ENCODE measurements at regions not wholly inside any gene's neighbourhood (a gene's known extent, or its start where the extent isn't known, plus 50 kb on each side); places are given as distances from the start of the nearest gene placed in this dataset.
"Not testable (repeated sequence)": the region's sequence is repeated elsewhere in the genome, so short reads cannot be mapped to it uniquely, and the experiment has no call there.

DNA sequence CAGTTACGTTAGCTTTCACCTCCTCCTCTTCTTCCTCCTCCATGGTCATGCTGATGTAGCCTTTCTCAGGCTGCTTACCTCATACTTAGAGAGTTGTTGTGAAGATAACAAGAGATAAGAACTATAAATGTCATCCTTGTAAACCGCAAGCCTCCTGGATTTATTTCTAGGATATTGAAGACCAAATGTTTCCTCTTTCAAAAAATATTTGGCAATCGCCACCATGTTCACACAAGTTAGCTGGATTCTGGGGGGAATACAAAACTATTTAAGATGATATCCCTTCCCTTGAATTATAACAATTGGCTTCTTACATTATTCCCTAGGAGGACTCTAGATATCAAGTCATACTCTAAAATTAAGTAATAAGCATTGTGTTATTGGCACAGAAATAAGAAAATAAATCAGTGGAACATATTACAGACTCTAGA is 99.8 kb upstream of the PLEKHG1 start:
- no peak for DNase-seq

DNA sequence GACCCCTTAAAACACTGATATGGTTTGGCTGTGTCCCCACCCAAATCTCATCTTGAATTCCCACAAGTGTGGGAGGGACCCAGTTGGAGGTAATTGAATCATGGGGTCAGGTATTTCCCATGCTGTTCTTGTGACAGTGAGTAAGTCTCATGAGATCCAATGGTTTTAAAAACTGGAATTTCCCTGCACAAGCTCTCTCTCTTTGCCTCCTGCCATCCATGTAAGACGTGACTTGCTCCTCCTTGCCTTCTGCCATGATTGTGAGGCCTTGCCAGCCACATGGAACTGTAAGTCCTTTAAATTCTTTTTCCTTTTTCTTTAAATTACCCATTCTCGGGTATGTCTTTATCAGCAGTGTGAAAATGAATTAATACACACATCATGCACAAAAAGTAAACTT is 99.1 kb upstream of the PLEKHG1 start:
- DNase-seq = not testable (repeated sequence)

DNA sequence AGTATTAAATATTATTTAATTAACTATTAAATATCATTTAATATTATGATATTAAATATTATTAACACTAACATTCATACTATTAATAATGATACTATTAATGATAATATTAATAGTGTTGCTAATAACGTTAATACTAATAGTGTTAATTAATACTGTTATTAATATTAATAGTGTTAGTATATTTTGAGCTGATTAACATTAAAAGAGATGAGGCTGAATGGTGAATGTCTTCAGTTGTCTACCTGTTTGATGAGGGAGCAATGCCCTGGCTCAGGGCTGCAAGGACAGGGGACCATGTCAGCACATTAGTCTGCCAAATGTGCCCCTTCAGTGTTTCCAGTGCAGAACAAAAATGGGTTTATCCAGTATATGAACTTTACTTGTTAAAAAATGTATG is 96.6 kb upstream of the PLEKHG1 start:
- DNase-seq = no peak

DNA sequence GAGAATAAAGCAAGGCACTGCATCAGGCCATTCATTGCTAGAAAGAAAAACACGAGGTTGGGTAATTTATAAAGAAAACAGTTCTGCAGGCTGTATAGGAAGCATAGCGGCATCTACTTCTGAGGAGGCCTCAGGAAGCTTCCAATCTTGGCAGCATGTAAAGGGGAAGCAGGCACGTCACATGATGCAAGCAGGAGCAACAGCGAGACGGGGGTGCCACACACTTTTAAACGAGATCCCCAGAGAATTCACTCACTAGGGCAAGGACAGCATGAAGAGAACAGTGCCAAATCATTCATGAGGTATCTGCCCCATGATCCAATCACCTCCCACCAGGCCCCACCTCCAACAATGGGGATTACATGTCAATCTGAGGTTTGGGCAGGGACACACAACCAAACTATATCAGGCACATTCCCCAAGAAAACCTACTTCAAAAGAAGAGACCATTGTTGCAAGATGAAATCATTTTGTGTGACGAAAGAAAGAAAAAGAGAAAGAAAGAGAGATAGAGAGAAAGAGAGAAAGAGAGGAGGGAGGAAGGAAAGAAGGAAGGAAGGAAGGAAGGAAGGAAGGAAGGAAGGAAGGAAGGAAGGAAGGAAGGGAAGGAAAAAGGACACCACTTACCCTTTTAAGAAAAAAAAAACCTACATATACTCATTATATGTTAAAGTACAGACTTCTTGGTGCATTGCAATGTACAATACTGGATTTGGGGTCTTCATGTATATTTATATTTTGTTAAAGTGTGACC is 95.9 kb upstream of the PLEKHG1 start:
- DNase-seq = no peak

DNA sequence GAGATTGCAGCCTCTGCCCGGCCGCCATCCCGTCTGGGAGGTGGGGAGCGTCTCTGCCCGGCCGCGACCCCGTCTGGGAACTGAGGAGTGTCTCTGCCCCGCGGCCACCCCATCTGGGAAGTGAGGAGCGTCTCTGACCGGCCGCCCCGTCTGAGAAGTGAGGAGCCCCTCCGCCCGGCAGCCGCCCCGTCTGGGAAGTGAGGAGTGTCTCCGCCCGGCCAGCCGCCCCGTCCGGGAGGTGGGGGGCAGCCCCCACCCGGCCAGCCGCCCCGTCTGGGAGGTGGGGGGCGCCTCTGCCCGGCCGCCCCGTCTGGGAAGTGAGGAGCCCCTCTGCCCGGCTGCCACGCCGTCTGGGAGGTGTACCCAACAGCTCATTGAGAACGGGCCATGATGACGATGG is 92.3 kb upstream of the PLEKHG1 start:
- not testable (repeated sequence) for DNase-seq

DNA sequence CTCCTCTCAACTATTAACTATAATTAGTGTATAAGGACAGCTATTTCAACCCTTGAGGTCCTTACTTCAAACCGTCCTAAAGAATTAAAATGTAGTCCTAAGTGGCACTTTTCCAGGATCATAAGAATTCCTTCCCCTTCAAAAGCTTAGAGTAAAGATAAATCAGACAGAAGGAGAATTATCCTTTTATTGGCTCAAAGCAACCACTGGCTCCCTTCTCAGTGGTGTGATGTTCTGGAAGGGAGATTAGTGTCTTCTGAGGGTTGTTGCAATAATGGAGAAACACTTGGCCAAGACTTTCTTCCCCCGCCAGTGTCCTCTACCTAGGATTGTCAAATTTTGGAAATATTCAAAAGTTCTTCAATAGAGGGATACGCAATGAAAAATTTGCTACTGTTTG is 89.1 kb upstream of the PLEKHG1 start:
- no peak for DNase-seq

DNA sequence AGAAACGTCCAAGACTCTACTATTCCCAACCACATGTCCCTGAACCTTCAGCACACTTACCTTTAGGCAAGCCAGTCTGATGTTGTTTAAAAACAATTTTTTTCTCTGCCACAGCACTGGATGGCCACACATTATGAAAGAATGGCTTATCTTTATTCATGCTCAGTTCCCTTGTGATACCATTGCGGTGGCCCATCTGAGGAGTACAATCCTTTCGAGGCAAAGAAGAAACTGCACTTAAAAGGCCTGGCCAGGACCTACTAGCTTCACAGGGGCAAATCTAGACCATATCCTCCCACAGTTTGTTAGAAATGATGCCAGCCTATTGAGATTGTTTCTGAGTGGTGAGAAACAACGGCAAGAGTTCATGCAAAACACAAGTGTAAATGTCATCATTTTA is 88.4 kb upstream of the PLEKHG1 start:
- no peak for DNase-seq

DNA sequence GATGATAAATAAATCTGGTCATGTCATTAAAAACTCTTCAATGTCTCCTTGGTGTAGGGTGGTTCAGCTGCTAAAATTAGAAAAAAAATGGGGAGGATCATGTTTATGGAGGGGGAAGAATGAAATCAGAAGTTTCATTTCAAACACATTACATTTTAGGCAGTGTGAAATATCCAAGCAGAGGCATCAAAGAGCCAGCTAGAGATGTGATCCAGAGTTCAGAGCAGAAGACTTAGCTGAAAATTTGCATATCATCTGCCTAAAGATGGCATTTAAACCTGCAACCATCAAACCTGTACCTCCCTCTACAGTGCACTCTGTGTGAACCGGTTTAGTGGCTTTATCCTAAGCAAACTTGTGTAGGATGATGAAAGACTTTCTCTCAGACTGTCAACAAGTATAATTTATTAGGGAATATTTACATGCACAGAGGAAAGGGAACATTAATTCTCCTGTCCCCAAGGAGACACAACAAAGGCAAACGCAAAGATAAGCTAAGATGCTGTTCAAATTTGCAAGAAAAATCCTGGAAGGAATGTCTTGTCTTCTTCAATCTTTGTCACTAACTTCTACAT is 84.8 kb upstream of the PLEKHG1 start:
- DNase-seq = no peak

DNA sequence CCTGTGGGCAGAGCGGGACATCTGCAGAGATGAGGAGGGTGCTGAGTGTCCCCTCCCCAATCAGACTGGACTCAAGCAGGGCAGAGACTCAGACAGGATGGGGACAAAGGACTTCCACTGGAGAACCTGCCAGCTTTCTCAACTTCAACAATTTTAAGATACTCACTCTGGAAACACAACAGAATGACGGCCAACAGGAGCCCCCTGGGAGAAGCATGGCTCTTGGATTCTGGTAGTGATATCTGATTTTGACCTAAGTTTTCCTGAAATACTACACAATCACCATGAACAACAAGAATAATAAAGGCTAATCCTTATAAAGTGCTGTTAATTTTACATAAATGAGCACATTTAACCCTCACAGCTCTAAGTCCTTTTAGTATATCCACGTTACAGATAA is 83.5 kb upstream of the PLEKHG1 start:
- DNase-seq = no peak

DNA sequence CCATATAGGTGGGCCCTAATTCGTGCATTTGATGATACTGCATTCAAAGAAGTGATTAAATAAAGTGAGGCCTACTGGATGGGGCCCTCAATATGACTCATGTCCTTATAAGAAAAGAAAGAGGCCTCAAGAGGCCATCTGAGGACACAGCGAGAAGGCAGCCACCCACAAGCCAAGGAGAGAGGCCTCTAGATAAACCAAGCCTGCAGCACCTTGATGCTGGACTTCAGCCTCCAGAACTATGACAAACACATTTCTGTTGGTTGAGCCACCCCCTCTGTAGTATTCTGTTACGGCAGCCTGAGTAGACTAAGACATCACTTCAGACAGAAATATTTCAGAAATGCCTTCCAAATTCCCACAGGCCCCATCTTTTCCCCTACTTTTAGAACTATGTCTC is 82.5 kb upstream of the PLEKHG1 start:
- no peak for DNase-seq

DNA sequence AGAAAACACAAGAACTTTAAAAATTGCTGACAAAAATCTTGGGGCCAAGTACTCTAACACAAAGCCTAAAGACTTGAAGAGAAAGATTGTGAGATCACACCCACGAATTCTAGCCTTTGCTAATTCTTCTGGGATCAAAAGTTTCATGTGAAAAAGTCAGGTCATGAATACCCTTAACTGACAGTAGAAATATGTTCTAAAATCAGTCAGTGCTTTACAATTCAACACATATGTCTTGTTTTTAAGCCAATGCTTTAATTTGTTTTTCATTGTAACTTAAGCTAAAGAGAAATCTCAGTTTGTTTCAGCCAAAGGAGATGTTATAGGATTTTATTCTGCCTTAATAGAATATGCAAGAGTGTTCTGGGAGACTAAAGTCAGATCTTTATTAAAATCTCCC is 78.2 kb upstream of the PLEKHG1 start:
- DNase-seq = no peak

DNA sequence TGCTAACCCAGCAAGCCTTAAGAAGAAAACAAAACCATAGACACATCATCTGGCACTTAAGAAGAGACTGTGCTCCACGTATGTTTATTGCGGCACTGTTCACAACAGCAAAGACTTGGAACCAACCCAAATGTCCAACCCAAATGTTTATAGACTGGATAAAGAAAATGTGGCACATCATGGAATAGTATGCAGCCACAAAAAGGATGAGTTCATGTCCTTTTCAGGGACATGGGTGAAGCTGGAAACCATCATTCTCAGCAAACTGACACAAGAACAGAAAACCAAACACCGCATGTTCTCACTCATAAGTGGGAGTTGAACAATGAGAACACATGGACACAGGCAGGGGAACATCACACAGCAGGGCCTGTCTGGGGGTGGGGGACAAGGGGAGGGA is 76.5 kb upstream of the PLEKHG1 start:
- DNase-seq = not testable (repeated sequence)

DNA sequence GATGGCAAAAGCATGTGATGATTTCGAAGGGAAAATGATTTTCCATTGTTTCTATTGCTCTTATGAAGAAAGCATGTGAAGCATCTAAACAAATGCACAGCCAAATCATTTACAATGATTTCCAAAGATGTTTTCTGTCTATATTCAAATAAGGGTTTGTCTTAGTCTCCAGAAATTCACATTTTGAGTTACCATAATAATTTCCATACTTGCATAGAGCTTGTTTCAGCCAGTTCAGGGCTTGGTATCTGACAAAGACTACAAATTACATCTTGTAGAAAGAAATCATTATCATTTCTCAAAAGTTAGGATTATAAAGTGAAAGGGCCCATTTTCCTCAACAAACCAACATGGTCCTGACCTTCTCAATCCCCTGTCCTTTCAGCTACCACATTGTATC is 74.4 kb upstream of the PLEKHG1 start:
- no peak for DNase-seq

DNA sequence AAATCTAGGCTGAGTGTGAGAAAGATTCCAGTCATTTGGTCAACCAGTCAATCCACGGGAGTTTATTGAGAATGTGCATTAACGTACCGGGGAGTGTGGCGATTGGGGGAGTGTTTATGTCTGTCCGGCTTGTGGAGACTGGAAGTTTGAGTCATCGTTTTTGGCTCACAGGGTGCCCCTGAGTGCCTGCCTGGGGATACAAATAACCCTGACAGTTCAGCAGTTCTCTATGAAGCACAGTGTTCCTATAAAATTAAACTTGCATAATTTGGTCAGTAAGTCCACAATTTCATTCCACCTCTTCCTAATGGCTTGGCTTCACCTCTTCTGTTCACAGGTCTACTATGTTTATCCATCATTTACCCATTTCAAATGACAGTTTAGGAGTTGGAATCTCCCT is 72.6 kb upstream of the PLEKHG1 start:
- DNase-seq = no peak

DNA sequence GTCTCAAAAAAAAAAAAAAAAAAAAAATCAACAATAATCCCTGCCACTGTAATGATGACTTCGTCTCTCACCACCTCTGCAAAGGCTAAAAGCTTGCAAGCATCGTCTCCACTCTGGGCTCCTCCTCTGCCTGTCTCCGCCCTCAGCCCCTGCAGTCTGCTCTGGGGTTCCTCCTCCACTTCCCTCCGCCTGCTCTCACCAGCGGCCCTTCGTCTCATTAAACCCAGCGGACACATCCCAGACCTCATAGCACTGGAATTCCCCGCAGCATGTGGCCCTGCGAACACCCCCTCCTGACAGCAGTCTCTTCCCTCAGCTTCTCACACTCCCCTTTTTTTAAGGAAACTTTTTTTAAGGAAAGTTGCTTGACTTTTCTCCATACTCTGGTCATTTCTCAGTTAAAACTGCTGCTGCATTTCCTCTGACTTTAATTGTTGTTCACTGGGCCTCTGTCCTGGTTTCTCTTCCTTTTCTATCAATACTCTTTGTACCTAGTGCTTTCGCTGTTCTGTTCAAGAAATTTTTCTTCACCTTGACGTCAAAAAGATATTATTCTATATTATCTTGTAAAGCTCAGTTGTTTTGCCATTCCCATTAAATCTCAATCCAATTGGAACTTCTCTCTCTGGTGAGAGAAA is 70.9 kb upstream of the PLEKHG1 start:
- no peak for DNase-seq

DNA sequence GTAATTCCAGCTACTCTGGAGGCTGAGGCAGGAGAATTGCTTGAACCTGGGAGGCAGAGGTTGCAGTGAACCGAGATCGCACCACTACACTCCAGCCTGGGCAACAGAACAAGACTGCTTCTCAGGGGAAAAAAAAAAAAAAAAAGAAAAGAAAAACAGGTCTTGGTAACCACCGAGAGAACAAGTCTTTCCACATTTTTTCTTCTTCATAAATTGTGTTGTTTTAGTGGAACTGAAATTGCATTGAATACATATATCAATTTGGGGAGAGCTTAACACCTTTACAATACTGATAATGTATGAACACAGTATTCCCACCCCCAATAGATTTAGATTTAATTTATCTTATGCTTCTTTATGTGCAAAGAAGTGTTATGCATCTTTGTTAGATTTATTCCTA is 70.0 kb upstream of the PLEKHG1 start:
- DNase-seq = no peak

DNA sequence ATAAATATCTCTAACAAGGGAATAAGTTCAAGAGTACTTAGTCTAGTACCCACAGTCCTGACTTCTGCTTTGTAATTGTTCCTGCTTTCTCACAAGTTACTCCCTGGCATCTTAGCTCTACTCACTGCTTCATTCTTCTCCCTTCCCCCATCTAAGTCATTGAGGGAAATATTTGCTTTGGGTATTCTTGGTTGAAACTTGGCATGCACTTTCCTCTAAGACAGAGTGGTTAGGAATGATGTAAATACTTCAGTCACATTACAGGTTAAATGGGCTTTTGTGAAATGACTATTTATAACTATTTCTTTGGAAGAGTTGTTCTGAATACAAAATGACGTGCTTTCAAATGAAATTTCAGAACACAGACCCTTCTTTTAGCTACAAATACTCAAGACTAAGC is 67.7 kb upstream of the PLEKHG1 start:
- DNase-seq = no peak

DNA sequence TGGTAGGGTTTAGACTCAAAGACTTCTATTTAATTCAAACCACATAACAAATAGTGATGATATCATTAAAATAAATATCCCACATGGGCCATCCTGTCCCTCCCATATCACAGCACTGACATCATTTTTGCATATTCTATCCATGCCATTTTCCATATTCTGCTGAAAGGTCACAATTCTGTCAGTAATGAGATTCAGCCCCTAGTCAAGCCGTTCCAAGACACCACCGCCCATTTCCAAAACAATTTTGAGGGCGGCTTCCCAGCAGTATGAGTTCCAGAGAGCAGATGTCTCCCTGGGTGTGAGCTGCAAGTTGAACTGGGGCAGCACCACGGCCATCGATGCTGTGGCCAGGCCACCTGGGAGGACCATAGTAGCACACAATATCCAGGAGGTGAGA is 65.1 kb upstream of the PLEKHG1 start:
- no peak for DNase-seq

DNA sequence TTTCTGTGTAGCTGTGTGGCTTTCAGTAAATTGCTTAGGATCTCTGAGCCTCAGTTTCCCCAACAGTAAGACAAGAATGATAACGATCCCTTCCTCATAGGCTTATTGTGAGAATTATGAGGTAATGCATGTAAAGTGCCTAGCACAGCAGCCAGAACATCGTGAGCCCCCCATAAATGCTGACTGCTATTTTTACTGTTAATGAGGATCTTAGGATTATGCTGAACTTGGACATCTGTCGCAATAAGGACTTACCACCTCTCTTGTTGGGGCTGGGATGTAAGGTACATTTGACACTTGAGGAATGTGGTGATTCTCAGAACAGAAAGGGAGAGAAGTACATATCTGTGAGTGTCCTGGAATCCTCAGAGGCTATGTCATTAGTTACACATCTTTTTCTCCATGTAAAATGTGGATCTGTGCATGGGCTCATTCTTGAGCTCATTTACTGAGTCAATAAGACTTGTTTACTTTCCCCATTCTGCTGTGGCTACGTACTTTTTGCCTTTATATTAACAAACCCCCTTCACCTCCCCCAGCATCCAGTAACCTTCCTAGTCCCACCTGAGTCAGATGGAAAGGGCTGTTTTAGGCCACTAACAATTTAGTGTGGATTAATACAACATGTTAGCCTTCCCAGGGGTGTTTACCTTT is 64.4 kb upstream of the PLEKHG1 start:
- no peak for DNase-seq

DNA sequence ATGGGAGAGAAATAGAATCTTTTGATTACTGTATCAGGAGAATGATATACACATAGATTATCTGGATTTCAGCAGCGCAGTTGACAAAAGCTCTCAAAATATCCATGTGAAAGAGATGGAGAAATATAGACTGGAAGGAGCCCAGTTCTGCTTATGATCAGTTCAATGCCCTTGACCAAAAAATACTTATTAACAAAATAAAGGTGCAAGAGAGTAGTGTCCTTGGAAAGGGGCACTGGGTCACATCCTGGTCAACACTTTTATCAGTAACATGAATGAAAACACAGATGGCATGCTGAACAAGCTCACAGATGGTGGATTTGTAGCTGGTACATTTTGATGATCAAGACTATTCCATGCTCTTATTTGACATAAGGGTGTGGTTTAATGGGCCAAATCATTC is 63.9 kb upstream of the PLEKHG1 start:
- no peak for DNase-seq

DNA sequence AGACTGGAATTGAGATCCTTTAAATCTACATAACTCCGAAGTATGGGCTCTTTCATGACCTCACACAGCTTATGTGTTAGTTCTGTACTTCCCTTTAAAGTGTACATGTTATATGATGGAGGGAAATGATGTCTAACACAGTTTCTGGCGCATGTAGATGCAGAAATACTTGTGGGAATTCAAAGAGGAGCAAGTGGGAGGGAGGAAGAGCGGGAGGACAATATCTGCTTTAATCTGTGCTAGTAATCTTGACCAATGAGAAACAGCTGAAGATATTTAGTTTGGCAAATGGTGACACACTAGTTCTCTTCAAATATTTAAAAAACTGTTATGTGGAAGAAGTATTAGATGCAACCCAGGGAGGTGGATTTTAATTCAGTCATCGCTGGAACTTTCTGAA is 62.9 kb upstream of the PLEKHG1 start:
- DNase-seq = no peak

DNA sequence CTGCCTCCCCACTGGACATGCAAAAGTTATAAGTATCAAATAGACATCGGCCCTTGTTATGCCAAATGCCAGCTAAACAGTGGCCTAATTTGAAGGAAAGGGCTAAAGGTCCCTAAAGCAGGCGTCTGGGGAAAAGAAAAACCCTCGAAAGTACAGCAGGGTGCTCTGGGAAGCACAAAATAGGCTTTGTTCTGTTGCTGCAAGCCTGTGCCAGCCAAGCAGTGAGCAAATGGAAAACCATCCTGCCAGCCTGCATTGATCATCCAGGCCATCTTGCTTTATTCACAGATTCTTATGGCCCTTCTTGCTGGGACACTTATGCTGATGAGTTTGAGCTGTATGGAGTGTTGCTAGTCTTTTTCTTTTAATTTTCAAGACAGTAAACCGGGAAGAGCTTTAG is 62.2 kb upstream of the PLEKHG1 start:
- no peak for DNase-seq

DNA sequence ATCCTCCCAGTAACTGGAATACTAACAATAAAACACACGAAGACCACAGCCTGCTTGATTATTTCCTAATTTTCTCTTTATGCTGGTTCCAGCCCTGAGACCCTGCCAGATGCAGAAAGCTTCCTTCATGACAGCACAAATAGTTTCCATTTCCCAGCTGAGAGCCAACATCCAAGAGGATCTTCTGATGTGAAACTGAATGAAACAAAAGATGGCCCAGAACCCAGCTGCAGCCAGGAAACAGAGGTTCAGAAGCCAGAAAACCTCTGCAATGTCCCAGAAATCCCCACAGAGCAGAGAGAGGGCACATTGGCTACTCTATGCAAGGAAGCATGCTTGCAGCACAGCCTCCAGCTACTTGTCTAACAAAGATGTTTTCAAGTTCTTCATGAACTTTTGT is 61.8 kb upstream of the PLEKHG1 start:
- DNase-seq = no peak

DNA sequence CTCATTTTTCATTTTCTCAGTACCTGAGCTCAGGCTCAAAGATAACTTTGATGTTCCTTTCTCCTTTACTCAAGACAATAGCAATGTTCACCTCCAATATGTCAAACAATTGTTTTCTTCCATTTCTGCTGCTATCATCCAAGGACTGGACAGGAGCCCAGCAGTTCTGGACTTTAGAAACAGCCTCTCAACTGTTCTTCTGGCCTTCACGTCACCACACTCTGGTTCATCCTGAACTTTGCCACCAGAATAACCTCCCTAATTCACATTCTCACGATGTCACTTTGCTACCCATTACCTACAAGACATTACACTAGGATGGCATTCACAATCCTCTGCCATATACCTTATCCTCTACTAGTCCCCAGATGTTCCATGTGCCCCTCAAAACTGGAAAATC is 60.6 kb upstream of the PLEKHG1 start:
- no peak for DNase-seq

Data from activated CD4-positive, alpha-beta T cell treated with anti-CD3 and anti-CD28 coated beads, Interleukin-2, Interleukin-6, amounts not matched to agents 100 ng/mL and 50 ng/mL, durations not matched to agents 16 hours and 8 hours (primary cell).